ENCODE measurements at regions not wholly inside any gene's neighbourhood (a gene's known extent, or its start where the extent isn't known, plus 50 kb on each side); places are given as distances from the start of the nearest gene placed in this dataset.

DNA sequence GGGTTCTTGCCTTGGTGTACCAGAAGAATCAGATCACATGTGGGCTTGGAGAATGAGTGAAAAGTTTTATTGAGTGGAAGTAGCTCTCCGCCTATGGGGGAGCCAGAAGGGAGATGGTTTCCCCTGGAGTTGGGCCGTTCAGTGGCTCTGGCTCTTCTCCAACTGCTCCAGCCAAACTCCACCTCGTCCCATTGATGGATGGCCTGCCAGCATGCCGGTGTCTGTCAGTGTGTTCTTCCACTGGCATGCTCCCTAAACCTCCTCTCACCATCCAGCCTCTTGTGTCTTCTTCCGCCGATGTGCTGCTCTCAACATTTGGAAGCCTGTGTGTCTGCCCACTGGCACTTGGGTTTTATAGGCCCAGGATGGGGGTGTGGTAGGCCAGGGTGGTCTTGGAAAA is 119.4 kb downstream of the MAP3K21 start:
- H3K4me1 Mint-ChIP-seq, result no peaks in the 10 kb centered on the region; the same call in 1 of the 2 replicates
- DNase-seq (ENCODE audit: low spot score), result no peak
- H3K36me3 Mint-ChIP-seq, result peaks cover 59% of the 10 kb centered on the region
- peaks cover 71% of the 10 kb centered on the region for H3K9me3 Mint-ChIP-seq
- TF ChIP-seq, protein P1, sequence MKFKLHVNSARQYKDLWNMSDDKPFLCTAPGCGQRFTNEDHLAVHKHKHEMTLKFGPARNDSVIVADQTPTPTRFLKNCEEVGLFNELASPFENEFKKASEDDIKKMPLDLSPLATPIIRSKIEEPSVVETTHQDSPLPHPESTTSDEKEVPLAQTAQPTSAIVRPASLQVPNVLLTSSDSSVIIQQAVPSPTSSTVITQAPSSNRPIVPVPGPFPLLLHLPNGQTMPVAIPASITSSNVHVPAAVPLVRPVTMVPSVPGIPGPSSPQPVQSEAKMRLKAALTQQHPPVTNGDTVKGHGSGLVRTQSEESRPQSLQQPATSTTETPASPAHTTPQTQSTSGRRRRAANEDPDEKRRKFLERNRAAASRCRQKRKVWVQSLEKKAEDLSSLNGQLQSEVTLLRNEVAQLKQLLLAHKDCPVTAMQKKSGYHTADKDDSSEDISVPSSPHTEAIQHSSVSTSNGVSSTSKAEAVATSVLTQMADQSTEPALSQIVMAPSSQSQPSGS (CRISPR knock-in tag; IDR thresholded peaks at IDR 0.05; ENCODE audit: borderline replicate concordance, low read depth), result no peak
- ChIA-PET CTCF (no interaction called here), POLR2A (no interaction called here)
- H3K27ac Mint-ChIP-seq, result no peak overlapping the region
- no peak for ATAC-seq
- H3K27me3 Mint-ChIP-seq (ENCODE audit: low read depth), result peaks cover 4% of the 10 kb centered on the region; the same call in 1 of the 2 replicates
- H3K4me3 Mint-ChIP-seq, result no peak overlapping the region

DNA sequence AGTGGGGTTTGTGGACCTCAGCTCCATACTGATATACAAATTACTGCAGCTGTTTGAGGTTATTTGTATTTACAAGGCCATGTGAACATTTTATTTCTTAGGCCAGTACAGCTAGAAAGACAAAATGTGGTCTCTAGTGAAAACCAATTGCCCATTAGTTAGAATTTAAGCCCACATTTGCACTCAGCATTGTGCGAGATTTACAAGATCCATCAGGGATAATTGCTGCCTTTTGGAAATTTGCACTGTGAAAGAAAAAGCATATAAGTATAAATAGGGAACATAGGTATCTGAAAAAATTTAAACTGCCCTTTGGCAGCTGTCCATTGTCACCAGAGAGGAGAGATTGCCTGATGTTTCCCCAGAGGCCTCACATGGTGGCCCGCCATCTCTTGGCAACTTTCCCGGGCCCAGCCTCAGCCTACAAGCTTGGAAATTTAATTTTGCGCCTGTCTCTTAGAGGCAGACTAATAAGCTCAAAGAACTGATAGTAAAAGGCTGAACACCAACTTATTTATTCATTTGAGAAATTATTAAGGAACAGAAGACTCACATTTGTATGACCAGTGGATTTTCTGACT is 120.7 kb downstream of the MAP3K21 start:
- no peak for DNase-seq (ENCODE audit: low spot score)
- ChIA-PET CTCF (no interaction called here), POLR2A (no interaction called here)
- Mint-ChIP-seq H3K27me3 (ENCODE audit: low read depth) (peaks cover 4% of the 10 kb centered on the region; the same call in 1 of the 2 replicates), H3K9me3 (peaks cover 81% of the 10 kb centered on the region), H3K36me3 (peaks cover 70% of the 10 kb centered on the region), H3K27ac (no peak overlapping the region), H3K4me3 (no peak overlapping the region), H3K4me1 (peaks cover 6% of the 10 kb centered on the region)
- no peak for ATAC-seq
- TF ChIP-seq SMAD4 (CRISPR knock-in tag; IDR thresholded peaks at IDR 0.05) (no peak), MYBL2 (CRISPR knock-in tag; IDR thresholded peaks at IDR 0.05) (no peak), ZNF138 (CRISPR knock-in tag; conservative IDR thresholded peaks at IDR 0.05) (no peak), CREB1 (CRISPR knock-in tag; IDR thresholded peaks at IDR 0.05) (no peak), SP1 (CRISPR knock-in tag; conservative IDR thresholded peaks at IDR 0.05) (no peak), NFYB (CRISPR knock-in tag; conservative IDR thresholded peaks at IDR 0.05; ENCODE audit: low read depth) (no peak), ZNF416 (CRISPR knock-in tag; IDR thresholded peaks at IDR 0.05) (no peak), NR3C1 (CRISPR knock-in tag; conservative IDR thresholded peaks at IDR 0.05; ENCODE audit: low read depth) (no peak), ETV6 (CRISPR knock-in tag; IDR thresholded peaks at IDR 0.05) (no peak), ZNF671 (CRISPR knock-in tag; IDR thresholded peaks at IDR 0.05) (no peak), ATF1 (CRISPR knock-in tag; IDR thresholded peaks at IDR 0.05) (no peak), RELA (CRISPR knock-in tag; IDR thresholded peaks at IDR 0.05; ENCODE audit: borderline replicate concordance) (no peak)
- TF ChIP-seq, protein P2, sequence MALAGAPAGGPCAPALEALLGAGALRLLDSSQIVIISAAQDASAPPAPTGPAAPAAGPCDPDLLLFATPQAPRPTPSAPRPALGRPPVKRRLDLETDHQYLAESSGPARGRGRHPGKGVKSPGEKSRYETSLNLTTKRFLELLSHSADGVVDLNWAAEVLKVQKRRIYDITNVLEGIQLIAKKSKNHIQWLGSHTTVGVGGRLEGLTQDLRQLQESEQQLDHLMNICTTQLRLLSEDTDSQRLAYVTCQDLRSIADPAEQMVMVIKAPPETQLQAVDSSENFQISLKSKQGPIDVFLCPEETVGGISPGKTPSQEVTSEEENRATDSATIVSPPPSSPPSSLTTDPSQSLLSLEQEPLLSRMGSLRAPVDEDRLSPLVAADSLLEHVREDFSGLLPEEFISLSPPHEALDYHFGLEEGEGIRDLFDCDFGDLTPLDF (CRISPR knock-in tag; IDR thresholded peaks at IDR 0.05), result no peak
- TF ChIP-seq, protein P3, sequence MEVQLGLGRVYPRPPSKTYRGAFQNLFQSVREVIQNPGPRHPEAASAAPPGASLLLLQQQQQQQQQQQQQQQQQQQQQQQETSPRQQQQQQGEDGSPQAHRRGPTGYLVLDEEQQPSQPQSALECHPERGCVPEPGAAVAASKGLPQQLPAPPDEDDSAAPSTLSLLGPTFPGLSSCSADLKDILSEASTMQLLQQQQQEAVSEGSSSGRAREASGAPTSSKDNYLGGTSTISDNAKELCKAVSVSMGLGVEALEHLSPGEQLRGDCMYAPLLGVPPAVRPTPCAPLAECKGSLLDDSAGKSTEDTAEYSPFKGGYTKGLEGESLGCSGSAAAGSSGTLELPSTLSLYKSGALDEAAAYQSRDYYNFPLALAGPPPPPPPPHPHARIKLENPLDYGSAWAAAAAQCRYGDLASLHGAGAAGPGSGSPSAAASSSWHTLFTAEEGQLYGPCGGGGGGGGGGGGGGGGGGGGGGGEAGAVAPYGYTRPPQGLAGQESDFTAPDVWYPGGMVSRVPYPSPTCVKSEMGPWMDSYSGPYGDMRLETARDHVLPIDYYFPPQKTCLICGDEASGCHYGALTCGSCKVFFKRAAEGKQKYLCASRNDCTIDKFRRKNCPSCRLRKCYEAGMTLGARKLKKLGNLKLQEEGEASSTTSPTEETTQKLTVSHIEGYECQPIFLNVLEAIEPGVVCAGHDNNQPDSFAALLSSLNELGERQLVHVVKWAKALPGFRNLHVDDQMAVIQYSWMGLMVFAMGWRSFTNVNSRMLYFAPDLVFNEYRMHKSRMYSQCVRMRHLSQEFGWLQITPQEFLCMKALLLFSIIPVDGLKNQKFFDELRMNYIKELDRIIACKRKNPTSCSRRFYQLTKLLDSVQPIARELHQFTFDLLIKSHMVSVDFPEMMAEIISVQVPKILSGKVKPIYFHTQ (CRISPR knock-in tag; IDR thresholded peaks at IDR 0.05), result no peak
- TF ChIP-seq, protein P4, sequence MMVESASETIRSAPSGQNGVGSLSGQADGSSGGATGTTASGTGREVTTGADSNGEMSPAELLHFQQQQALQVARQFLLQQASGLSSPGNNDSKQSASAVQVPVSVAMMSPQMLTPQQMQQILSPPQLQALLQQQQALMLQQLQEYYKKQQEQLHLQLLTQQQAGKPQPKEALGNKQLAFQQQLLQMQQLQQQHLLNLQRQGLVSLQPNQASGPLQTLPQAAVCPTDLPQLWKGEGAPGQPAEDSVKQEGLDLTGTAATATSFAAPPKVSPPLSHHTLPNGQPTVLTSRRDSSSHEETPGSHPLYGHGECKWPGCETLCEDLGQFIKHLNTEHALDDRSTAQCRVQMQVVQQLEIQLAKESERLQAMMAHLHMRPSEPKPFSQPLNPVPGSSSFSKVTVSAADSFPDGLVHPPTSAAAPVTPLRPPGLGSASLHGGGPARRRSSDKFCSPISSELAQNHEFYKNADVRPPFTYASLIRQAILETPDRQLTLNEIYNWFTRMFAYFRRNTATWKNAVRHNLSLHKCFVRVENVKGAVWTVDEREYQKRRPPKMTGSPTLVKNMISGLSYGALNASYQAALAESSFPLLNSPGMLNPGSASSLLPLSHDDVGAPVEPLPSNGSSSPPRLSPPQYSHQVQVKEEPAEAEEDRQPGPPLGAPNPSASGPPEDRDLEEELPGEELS (CRISPR knock-in tag; IDR thresholded peaks at IDR 0.05), result no peak
- TF ChIP-seq, protein P5, sequence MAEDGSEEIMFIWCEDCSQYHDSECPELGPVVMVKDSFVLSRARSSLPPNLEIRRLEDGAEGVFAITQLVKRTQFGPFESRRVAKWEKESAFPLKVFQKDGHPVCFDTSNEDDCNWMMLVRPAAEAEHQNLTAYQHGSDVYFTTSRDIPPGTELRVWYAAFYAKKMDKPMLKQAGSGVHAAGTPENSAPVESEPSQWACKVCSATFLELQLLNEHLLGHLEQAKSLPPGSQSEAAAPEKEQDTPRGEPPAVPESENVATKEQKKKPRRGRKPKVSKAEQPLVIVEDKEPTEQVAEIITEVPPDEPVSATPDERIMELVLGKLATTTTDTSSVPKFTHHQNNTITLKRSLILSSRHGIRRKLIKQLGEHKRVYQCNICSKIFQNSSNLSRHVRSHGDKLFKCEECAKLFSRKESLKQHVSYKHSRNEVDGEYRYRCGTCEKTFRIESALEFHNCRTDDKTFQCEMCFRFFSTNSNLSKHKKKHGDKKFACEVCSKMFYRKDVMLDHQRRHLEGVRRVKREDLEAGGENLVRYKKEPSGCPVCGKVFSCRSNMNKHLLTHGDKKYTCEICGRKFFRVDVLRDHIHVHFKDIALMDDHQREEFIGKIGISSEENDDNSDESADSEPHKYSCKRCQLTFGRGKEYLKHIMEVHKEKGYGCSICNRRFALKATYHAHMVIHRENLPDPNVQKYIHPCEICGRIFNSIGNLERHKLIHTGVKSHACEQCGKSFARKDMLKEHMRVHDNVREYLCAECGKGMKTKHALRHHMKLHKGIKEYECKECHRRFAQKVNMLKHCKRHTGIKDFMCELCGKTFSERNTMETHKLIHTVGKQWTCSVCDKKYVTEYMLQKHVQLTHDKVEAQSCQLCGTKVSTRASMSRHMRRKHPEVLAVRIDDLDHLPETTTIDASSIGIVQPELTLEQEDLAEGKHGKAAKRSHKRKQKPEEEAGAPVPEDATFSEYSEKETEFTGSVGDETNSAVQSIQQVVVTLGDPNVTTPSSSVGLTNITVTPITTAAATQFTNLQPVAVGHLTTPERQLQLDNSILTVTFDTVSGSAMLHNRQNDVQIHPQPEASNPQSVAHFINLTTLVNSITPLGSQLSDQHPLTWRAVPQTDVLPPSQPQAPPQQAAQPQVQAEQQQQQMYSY (CRISPR knock-in tag; IDR thresholded peaks at IDR 0.05), result no peak
- TF ChIP-seq, protein P6, sequence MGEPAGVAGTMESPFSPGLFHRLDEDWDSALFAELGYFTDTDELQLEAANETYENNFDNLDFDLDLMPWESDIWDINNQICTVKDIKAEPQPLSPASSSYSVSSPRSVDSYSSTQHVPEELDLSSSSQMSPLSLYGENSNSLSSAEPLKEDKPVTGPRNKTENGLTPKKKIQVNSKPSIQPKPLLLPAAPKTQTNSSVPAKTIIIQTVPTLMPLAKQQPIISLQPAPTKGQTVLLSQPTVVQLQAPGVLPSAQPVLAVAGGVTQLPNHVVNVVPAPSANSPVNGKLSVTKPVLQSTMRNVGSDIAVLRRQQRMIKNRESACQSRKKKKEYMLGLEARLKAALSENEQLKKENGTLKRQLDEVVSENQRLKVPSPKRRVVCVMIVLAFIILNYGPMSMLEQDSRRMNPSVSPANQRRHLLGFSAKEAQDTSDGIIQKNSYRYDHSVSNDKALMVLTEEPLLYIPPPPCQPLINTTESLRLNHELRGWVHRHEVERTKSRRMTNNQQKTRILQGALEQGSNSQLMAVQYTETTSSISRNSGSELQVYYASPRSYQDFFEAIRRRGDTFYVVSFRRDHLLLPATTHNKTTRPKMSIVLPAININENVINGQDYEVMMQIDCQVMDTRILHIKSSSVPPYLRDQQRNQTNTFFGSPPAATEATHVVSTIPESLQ (CRISPR knock-in tag; IDR thresholded peaks at IDR 0.05), result no peak
